ENCODE measurements at regions not wholly inside any gene's neighbourhood (a gene's known extent, or its start where the extent isn't known, plus 50 kb on each side); places are given as distances from the start of the nearest gene placed in this dataset.

- TF ChIP-seq CTCF (IDR thresholded peaks at IDR 0.05; ENCODE audit: low read depth, low read length, poor library complexity, severe bottlenecking) (no peak), EZH2phosphoT487 (IDR thresholded peaks at IDR 0.05; ENCODE audit: borderline replicate concordance, low read length) (no peak)
Observed at GRCh38 chr14:87196436-87196835, 796.5 kb downstream of the GALC start.
